ENCODE measurements at regions not wholly inside any gene's neighbourhood (a gene's known extent, or its start where the extent isn't known, plus 50 kb on each side); places are given as distances from the start of the nearest gene placed in this dataset.

- H3K4me1 ChIP-seq: no peaks in the 10 kb centered on the region
- H3K27me3 ChIP-seq: no peaks in the 10 kb centered on the region
- no peak overlapping the region for H3K27ac ChIP-seq
- WGBS, 2 donors: 78 to 81% methylated on average over 1 of the region's 1 CpG
- intact Hi-C loops (cut with DNase I): no loop called here
- H3K9me3 ChIP-seq: no peaks in the 10 kb centered on the region
- no peaks in the 10 kb centered on the region for H3K36me3 ChIP-seq
- no peak for DNase-seq
- TF ChIP-seq CTCF (IDR thresholded peaks at IDR 0.05) (no peak), POLR2A (IDR thresholded peaks at IDR 0.05) (no peak)
- H3K4me3 ChIP-seq: no peak overlapping the region
Measured at GRCh38 chr13:84238381-84238780, 356.1 kb upstream of the SLITRK1 start.

- 42 to 46% methylated on average over 3 of the region's 3 CpGs for WGBS, 2 donors
- Histone ChIP-seq H3K4me3 (no peak overlapping the region), H3K27ac (no peak overlapping the region), H3K4me1 (no peaks in the 10 kb centered on the region), H3K36me3 (no peaks in the 10 kb centered on the region), H3K27me3 (no peaks in the 10 kb centered on the region), H3K9me3 (no peaks in the 10 kb centered on the region)
- intact Hi-C loops (cut with DNase I): no loop called here
- DNase-seq: no peak
- TF ChIP-seq POLR2A (IDR thresholded peaks at IDR 0.05) (no peak), CTCF (IDR thresholded peaks at IDR 0.05) (no peak)
Measured at GRCh38 chr13:84237143-84237542, 354.9 kb upstream of the SLITRK1 start.

GRCh38 chr13:84234416-84234815 lies 352.1 kb upstream of the SLITRK1 start:
- H3K4me3 ChIP-seq: no peak overlapping the region
- no peaks in the 10 kb centered on the region for H3K36me3 ChIP-seq
- TF ChIP-seq CTCF (IDR thresholded peaks at IDR 0.05) (no peak), POLR2A (IDR thresholded peaks at IDR 0.05) (no peak)
- DNase-seq: no peak
- no peaks in the 10 kb centered on the region for H3K27me3 ChIP-seq
- no peaks in the 10 kb centered on the region for H3K4me1 ChIP-seq
- H3K9me3 ChIP-seq: no peaks in the 10 kb centered on the region
- intact Hi-C loops (cut with DNase I): no loop called here
- no peak overlapping the region for H3K27ac ChIP-seq

- no peak for TF ChIP-seq POLR2A (IDR thresholded peaks at IDR 0.05)
- TF ChIP-seq CTCF (IDR thresholded peaks at IDR 0.05): no peak
- 39 to 59% methylated on average over 1 of the region's 1 CpG for WGBS, 2 donors
- intact Hi-C loops (cut with DNase I): no loop called here
- no peaks in the 10 kb centered on the region for H3K9me3 ChIP-seq
- no peak overlapping the region for H3K4me3 ChIP-seq
- H3K4me1 ChIP-seq: no peaks in the 10 kb centered on the region
- no peak overlapping the region for H3K27ac ChIP-seq
- no peaks in the 10 kb centered on the region for H3K27me3 ChIP-seq
- no peaks in the 10 kb centered on the region for H3K36me3 ChIP-seq
- DNase-seq: no peak
Measured at GRCh38 chr13:84230568-84230967, 348.3 kb upstream of the SLITRK1 start.

GRCh38 chr13:84211048-84211447 lies 328.8 kb upstream of the SLITRK1 start:
- H3K27ac ChIP-seq: no peak overlapping the region
- H3K4me1 ChIP-seq: no peaks in the 10 kb centered on the region
- no peaks in the 10 kb centered on the region for H3K9me3 ChIP-seq
- H3K27me3 ChIP-seq: no peaks in the 10 kb centered on the region
- no peak for DNase-seq
- no peaks in the 10 kb centered on the region for H3K36me3 ChIP-seq
- no peak for TF ChIP-seq POLR2A (IDR thresholded peaks at IDR 0.05)
- no peak for TF ChIP-seq CTCF (IDR thresholded peaks at IDR 0.05)
- intact Hi-C loops (cut with DNase I): no loop called here
- no peak overlapping the region for H3K4me3 ChIP-seq
- WGBS, 2 donors: 87 to 92% methylated on average over 2 of the region's 2 CpGs

All from esophagus squamous epithelium (tissue), 5 donors.